SJSA1 (cell line): ENCODE measurements at regions not wholly inside any gene's neighbourhood (a gene's known extent, or its start where the extent isn't known, plus 50 kb on each side); places are given as distances from the start of the nearest gene placed in this dataset.

Experiments used
- DNase-seq, 2 experiments: peaks; one replicate each; pipeline ENCODE4 v3.0.0-alpha.2; 2015 to 2020; ENCODE audit warnings: low spot score in 2 of 2, low read depth in 1 of 2
- H3K27ac ChIP-seq: fragments of 250-450 bp; sonication (Bioruptor Pico); 2 replicates; pipeline ENCODE4 v1.5.1; 2020; ENCODE audit warnings: mild to moderate bottlenecking, moderate library complexity
- H3K27me3 ChIP-seq: fragments of 250-450 bp; sonication (Bioruptor Pico); replicated peaks from 2 replicates; pipeline ENCODE4 v1.5.1; 2020; ENCODE audit warnings: mild to moderate bottlenecking, moderate library complexity
- H3K36me3 ChIP-seq: fragments of 250-450 bp; sonication (Bioruptor Pico); 2 replicates; pipeline ENCODE4 v1.5.1; 2020; ENCODE audit warnings: mild to moderate bottlenecking
- H3K4me1 ChIP-seq: fragments of 250-450 bp; sonication (Bioruptor Pico); replicated peaks from 2 replicates; pipeline ENCODE4 v1.6.1; 2021; ENCODE audit warnings: mild to moderate bottlenecking
- H3K4me3 ChIP-seq: fragments of 250-450 bp; sonication (Bioruptor Pico); 2 replicates; pipeline ENCODE4 v1.5.1; 2020; ENCODE audit warnings: mild to moderate bottlenecking
- H3K9me3 ChIP-seq: fragments of 250-450 bp; sonication (Bioruptor Pico); replicated peaks from 2 replicates; pipeline ENCODE4 v1.5.1; 2020; ENCODE audit warnings: mild to moderate bottlenecking

DNA sequence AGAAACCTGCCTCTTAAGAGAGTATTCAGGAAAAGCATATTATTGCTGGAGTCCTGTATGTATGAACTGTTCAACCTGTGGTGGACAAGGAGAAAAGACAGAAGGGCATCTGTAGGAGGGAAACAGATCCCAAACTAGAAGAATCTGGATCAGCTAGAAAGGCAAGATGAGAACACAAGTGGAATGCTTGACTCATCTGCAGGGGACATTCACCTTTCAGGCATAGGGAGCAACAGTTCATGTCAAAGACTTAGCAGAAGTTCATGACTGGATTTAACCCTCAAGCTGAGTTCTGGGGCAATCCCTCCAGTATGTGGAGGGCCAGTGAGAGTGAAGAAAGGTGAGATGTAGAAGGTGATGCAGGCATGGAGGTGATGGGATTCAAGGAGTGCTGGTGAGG is 135.9 kb upstream of the DYNLRB2 start:
- no peaks in the 10 kb centered on the region for H3K4me1 ChIP-seq
- H3K27ac ChIP-seq: no peak overlapping the region
- no peaks in the 10 kb centered on the region for H3K36me3 ChIP-seq
- no peak for DNase-seq
- no peak overlapping the region for H3K4me3 ChIP-seq
- 0 out of 2 replicates have a peak, but pooled peaks cover 2% of the 10 kb centered on the region for H3K27me3 ChIP-seq
- H3K9me3 ChIP-seq: no peaks in the 10 kb centered on the region

DNA sequence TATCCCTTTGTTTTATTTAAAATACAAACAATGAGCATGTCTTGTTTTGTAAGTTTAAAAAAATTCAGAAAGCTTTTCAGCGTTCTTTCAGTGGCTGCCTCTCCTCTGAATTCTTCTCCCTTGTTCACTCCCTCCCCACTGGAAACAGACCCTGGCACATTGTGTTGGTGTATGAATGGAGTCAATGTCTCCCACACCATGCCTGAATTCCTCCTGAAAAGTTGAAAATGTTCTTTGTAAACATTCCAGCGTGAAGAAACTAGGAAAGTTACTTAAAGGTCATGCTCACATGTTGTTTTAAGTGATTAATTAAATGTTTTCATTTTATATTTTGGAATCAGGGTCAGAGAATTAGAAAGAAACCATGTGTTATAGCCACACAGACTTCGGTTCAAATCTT is 136.9 kb upstream of the DYNLRB2 start:
- no peak for DNase-seq

DNA sequence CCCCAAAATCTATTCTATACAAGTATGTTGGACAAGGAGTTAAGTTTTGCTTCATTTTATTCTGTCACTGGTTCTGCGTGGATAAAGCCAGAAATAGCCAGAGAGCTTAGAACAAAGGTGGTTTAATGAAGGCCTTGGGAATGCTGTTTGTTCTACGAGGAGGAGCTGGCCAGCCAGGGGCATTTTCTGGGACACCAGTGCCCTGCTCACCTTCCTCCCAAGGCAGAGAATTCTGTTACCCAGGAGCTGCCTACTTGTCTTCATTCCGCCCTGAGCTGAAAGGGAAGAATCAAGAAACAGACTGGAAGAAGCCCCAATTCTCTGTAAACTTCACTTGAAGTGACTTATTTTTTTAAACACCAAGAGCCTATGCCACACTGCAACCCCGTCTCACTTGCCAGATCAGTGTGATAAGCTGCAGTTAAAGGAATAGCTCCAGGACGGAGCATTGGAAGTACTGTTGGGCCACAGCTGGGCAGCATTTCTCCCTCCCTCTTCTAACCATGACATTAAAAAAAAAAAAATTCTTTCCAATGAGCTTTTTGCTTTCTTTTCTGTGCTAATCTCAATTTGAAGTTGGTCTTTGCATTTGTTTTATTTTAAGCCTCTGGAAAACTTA is 149.8 kb upstream of the DYNLRB2 start:
- no peak overlapping the region for H3K4me3 ChIP-seq
- H3K27ac ChIP-seq: no peak overlapping the region
- DNase-seq: no peak
- no peaks in the 10 kb centered on the region for H3K36me3 ChIP-seq
- H3K9me3 ChIP-seq: no peaks in the 10 kb centered on the region
- no peaks in the 10 kb centered on the region for H3K4me1 ChIP-seq
- no peaks in the 10 kb centered on the region; the same call in 1 of the 2 replicates for H3K27me3 ChIP-seq

More for the DNA sequence above, 136.9 kb upstream of the DYNLRB2 start:
- Histone ChIP-seq H3K4me3 (no peak overlapping the region), H3K9me3 (no peaks in the 10 kb centered on the region), H3K4me1 (no peaks in the 10 kb centered on the region), H3K27me3 (peaks cover 2% of the 10 kb centered on the region; the same call in 1 of the 2 replicates), H3K27ac (no peak overlapping the region), H3K36me3 (no peaks in the 10 kb centered on the region)

GRCh38 chr16:80390046-80390445 is 150.7 kb upstream of the DYNLRB2 start:
- Histone ChIP-seq H3K27ac (no peak overlapping the region), H3K36me3 (no peaks in the 10 kb centered on the region), H3K27me3 (no peaks in the 10 kb centered on the region; the same call in 1 of the 2 replicates), H3K9me3 (no peaks in the 10 kb centered on the region), H3K4me3 (no peak overlapping the region), H3K4me1 (no peaks in the 10 kb centered on the region)
- no peak for DNase-seq

DNA sequence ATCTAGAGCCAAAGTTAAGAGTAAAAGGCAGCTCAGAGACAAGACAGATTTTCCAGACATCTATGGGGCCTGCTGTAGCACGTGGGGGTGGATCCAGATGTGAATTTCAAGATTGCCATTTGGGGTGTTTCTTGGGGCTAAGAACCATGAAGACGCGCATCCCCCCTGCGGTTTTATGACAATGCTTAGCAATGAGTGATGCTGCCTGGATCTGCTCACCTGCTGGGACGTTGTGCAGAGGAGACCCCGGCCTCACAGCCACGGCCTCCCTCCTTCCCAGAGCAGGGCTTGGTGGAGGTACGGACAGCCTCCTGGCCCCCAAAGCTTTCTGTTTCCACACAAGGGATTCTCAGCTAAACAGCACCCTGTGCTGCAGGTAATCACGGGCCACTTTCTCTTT is 151.5 kb upstream of the DYNLRB2 start:
- no peaks in the 10 kb centered on the region for H3K9me3 ChIP-seq
- no peaks in the 10 kb centered on the region for H3K36me3 ChIP-seq
- H3K4me1 ChIP-seq: no peaks in the 10 kb centered on the region
- H3K4me3 ChIP-seq: no peak overlapping the region
- no peak overlapping the region for H3K27ac ChIP-seq
- H3K27me3 ChIP-seq: peaks cover 4% of the 10 kb centered on the region; the same call in 1 of the 2 replicates
- no peak for DNase-seq

GRCh38 chr16:80387318-80387921 is 153.4 kb upstream of the DYNLRB2 start:
- Histone ChIP-seq H3K9me3 (no peaks in the 10 kb centered on the region), H3K4me3 (no peak overlapping the region), H3K27ac (no peak overlapping the region), H3K36me3 (no peaks in the 10 kb centered on the region), H3K4me1 (no peaks in the 10 kb centered on the region), H3K27me3 (peaks cover 16% of the 10 kb centered on the region)
- no peak for DNase-seq

DNA sequence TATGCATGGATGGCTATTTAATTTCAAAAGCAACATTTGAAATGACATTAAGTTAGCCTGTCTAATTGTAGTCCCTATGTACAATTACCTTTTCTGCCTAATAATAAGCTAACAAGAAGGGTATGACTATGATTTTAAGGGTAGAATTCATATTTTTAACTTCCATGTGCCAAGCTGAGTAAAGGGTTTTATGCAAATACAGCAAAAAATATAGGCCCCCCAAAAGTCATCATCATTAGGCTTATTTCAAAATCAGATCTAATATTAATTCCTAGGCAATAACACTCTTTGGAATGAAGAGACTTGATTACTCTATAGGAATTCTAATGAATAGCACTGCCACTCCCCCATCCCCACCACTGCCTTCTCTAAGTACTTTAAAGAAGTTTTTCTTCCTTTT is 155.9 kb upstream of the DYNLRB2 start:
- Histone ChIP-seq H3K27ac (no peak overlapping the region), H3K4me1 (no peaks in the 10 kb centered on the region), H3K9me3 (no peaks in the 10 kb centered on the region), H3K36me3 (no peaks in the 10 kb centered on the region), H3K4me3 (no peak overlapping the region), H3K27me3 (peaks cover 16% of the 10 kb centered on the region)
- no peak for DNase-seq

DNA sequence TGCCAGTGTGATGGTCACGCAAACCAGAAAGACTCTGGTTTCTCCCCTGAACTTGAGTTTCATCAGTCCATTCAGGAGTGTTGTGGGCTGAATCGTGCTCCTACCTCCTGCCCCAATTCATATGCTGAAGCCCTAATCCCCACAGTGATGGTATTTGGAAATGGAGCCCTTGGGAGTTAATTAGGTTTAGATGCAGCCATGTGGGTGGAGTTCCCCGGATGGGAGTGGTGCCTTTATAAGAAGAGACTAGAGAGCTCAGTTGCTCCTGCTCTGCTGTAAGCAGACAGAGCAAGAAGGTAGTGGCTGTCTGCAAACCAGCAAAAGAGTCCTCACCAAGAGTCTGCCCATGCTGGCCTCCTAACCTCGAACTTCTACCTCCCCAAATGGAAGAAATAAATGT is 160.3 kb upstream of the DYNLRB2 start:
- no peak for DNase-seq
- no peak overlapping the region for H3K4me3 ChIP-seq
- H3K4me1 ChIP-seq: no peaks in the 10 kb centered on the region
- H3K27ac ChIP-seq: no peak overlapping the region
- no peaks in the 10 kb centered on the region for H3K9me3 ChIP-seq
- H3K27me3 ChIP-seq: peaks cover 18% of the 10 kb centered on the region
- no peaks in the 10 kb centered on the region for H3K36me3 ChIP-seq

DNA sequence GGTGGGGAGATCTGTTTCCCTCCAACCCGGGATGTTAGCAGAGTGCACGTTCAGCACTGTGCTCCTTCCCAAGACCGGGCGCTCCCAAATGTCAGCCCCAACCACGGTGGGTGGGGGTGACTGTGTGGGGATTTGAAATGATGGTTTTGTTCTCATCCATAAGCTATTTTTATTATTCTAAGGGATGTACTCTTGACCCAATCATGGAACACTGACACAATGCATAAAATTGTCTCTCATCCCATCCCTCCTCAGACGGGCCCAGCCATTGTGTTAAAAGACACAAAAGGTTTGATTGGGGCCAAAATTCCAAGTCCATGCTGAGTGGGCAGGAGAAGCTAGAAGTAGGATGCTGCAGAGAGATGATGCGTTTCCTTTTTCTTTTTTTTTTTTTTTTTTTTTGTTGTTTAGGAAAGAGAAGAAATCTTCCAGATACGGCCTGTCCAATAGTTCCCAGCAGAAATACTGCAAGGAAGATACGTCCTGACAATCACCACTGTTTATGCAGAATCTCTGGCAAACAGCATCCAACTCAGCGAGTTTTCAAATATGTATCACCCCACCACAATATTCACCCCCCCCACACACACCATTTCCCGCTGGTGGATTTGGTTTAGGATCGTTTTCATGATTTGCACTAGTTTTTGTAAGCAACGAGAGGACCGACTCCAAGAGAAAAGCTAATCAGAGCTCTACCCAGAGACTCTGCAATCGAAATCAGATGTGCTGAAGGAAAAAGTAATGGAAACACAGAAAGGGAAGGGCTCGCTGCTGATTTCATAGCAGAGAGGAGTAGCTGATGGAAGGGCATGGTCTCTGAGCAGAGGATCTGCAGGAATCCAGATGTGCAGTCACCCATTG is 163.5 kb upstream of the DYNLRB2 start:
- H3K4me1 ChIP-seq: no peaks in the 10 kb centered on the region
- no peaks in the 10 kb centered on the region for H3K36me3 ChIP-seq
- DNase-seq: no peak
- no peaks in the 10 kb centered on the region; the same call in 1 of the 2 replicates for H3K9me3 ChIP-seq
- no peak overlapping the region for H3K4me3 ChIP-seq
- no peak overlapping the region for H3K27ac ChIP-seq
- 0 out of 2 replicates have a peak, but pooled peaks cover 3% of the 10 kb centered on the region for H3K27me3 ChIP-seq

DNA sequence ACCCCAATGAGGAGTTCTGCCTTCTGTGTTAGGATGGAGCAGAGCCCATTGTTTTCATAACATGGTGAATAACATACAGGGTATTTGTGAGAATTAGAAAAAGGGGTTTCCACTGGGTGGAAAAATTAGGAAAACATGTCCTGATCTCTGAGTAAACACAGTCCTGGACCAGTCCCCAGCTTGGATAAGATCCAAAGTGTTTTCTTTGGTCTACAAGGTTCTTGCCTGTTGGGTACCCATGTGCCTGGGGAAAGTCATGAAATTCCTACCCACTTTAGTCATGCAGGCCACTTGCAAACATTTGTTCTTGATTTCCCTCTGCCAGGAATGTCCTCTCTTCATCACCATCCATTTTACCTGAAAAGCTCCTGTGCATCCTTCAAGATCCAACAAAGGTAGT is 164.8 kb upstream of the DYNLRB2 start:
- Histone ChIP-seq H3K4me1 (no peaks in the 10 kb centered on the region), H3K9me3 (no peaks in the 10 kb centered on the region; the same call in 1 of the 2 replicates), H3K36me3 (no peaks in the 10 kb centered on the region), H3K4me3 (no peak overlapping the region), H3K27ac (no peak overlapping the region), H3K27me3 (0 out of 2 replicates have a peak, but pooled peaks cover 3% of the 10 kb centered on the region)
- DNase-seq: peak in 1 of 2 experiments; percentile 6

DNA sequence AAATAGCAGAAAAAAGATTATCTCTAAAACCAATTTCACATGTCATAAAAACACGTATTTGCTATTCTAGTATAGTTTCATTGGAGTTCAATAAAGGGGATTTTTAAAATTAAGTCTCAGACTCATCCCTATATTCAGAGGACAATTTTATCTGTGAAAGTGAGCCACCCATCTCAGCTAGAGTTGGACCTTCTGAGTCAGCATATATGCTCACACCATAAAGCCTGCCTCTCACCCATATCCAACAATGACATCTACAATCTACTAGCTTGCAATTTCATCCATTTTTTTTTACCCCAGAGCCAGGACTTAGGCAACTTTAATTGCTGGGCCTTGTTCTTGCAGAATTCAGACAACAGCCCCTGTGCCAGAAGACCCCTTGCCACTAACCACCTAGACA is 165.3 kb upstream of the DYNLRB2 start:
- Histone ChIP-seq H3K4me1 (no peaks in the 10 kb centered on the region), H3K36me3 (no peaks in the 10 kb centered on the region)

DNA sequence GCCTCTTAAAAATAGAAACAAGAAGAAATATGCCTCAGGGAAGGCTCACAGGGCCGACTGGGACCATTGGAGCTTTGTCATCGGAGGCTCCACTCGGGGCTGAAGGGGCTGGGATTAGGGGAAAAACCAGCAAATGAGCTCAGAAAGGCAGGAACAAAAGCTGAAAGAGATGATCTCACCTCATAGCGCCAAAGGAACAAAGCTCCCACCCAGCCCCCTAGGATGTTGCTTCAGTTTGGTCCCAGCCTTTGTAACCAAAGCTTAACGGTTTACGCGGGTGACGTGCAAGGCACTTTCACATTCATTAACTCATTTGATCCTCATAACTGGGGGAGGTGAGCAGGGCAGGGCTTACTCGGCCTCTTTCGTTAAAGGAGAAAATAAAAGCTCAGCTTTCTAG is 168.5 kb upstream of the DYNLRB2 start:
- H3K27me3 ChIP-seq: no peaks in the 10 kb centered on the region
- H3K9me3 ChIP-seq: no peaks in the 10 kb centered on the region; the same call in 1 of the 2 replicates
- DNase-seq: no peak
- H3K4me3 ChIP-seq: no peak overlapping the region
- peaks cover 7% of the 10 kb centered on the region for H3K4me1 ChIP-seq
- no peak overlapping the region for H3K27ac ChIP-seq
- H3K36me3 ChIP-seq: no peaks in the 10 kb centered on the region

More for the DNA sequence above, 165.3 kb upstream of the DYNLRB2 start:
- Histone ChIP-seq H3K27ac (no peak overlapping the region), H3K27me3 (0 out of 2 replicates have a peak, but pooled peaks cover 3% of the 10 kb centered on the region), H3K9me3 (no peaks in the 10 kb centered on the region; the same call in 1 of the 2 replicates), H3K4me3 (no peak overlapping the region)
- DNase-seq: no peak

DNA sequence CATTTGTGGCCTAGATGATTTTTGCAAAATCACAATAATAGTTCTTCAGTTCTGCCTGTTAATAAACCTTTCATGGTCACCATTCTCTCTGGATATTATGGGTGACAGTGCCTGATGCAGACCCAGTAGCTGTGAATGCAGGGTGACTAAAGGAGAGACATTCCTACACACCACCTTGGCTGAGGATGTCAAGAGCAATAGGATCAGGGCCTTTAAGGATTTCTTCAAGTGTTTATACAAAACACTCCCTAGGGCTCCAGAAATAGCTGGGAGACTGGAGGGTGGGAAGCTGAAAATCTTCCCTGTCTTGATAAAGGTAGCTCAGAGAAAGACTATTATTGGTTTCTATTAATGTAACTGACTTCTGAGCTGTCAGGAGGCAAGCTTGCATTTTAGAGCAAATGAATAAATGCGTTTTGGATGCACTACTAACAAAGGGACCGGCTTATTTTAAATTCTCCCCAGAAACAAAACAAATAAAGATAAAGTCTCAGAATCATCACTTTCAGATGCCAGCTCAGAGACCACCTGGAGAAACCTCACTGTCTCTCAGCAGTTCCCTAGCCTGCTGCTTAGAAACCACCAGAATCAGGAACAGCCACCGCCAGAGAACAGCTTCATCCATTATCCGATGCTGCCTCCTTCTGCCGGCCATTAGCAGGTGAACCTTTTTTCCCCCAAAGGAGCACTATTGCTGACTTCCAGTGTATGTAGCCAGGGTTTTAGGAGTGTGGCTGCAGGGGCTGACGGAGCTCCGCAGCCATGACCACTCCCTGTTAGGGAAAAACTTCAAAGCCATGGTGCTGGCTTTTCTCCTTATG is 171.4 kb upstream of the DYNLRB2 start:
- Histone ChIP-seq H3K4me1 (peaks cover 7% of the 10 kb centered on the region), H3K27me3 (no peaks in the 10 kb centered on the region), H3K36me3 (no peaks in the 10 kb centered on the region), H3K4me3 (no peak overlapping the region), H3K27ac (no peak overlapping the region), H3K9me3 (no peaks in the 10 kb centered on the region; the same call in 1 of the 2 replicates)
- peak; percentile 69 to 73 for DNase-seq
